ACHN (cell line): ENCODE measurements at regions not wholly inside any gene's neighbourhood (a gene's known extent, or its start where the extent isn't known, plus 50 kb on each side); places are given as distances from the start of the nearest gene placed in this dataset.
"Not testable (repeated sequence)": the region's sequence is repeated elsewhere in the genome, so short reads cannot be mapped to it uniquely, and the experiment has no call there.

Experiments
- DNase-seq: peaks from one replicate; pipeline ENCODE4 v3.0.0-alpha.2; 2015
- in situ Hi-C: cut with HindIII; loops from 2 replicates; pipeline ENCODE4 v1.10.0; 2017; ENCODE audit warnings: low sequenced_read_pairs, low pct_ligation_motif_present, low pct_unique_long_range_greater_than_20kb

DNA sequence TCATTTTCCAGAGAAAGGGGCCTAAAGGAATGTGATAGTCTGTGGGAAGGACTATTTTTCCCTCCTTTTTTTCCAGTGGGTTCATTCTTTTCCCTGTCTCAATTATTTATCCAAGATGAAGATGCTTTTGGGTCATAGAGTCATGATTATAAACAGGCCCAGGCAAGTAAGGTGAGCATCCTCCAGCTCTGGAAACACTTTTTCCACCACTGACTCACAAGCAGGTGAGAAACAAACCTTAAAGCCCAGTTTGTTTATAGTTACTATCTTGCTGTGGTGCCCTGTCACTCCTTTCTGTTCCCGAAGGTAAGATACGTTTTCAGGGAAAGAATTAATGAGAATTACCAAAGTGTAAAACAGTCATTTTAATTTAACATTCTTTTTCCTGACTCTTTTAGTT lies 107.7 kb upstream of the IFNG-AS1 start:
- in situ Hi-C loops, result no loop called here
- no peak for DNase-seq

GRCh38 chr12:67884596-67884995 lies 104.7 kb upstream of the IFNG-AS1 start:
- in situ Hi-C loops, result no loop called here
- no peak for DNase-seq

- no peak for DNase-seq
- in situ Hi-C loops, result no loop called here
These were observed 103.7 kb upstream of the IFNG-AS1 start for GRCh38 chr12:67885375-67886169.

DNA sequence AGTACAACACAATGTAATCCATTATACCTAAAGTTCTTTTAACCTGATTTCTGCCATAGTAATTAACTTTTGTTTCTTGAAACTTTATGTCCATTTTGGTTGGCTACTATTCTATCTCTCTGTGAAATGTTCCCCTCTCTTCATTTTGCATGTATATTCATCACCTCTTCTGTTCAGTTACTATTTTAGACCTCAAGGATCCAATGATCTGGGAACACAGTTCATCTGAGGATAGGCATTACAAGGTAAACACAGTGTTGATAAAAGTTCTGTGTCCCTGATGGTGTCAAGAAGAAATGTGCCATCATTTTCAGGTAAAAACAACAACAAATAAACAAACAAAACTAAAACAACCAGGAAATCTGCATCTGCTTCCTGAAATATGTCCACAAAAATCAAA lies 102.2 kb upstream of the IFNG-AS1 start:
- in situ Hi-C loops, result no loop called here

GRCh38 chr12:67889931-67890330 lies 99.3 kb upstream of the IFNG-AS1 start:
- no peak for DNase-seq
- in situ Hi-C loops, result no loop called here

More for the DNA sequence above, 102.2 kb upstream of the IFNG-AS1 start:
- no peak for DNase-seq

- no peak for DNase-seq
- in situ Hi-C loops, result no loop called here
These were observed 98.5 kb upstream of the IFNG-AS1 start for GRCh38 chr12:67890726-67891258.

DNA sequence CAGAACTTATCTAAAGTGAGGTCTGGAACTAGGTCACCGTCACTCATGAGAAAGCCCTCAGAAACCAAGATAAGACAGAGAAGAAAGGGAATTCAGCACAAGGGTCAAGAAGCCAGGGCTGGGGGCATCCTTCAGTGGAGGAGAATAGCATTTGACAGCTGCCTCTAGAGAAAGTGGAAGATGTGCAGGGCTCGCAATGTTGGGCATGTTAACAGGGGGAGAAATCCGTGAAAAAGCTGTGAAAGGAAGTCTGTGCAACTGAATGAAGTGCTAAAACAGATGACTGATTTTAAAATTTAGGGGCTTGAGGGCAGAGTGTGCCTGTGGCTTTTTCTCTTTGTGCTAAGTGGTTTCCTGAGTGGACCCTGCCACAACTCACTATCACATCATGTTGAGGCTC lies 97.7 kb upstream of the IFNG-AS1 start:
- in situ Hi-C loops, result no loop called here
- no peak for DNase-seq

GRCh38 chr12:67892259-67893021 lies 96.8 kb upstream of the IFNG-AS1 start:
- in situ Hi-C loops, result no loop called here
- DNase-seq, result no peak

DNA sequence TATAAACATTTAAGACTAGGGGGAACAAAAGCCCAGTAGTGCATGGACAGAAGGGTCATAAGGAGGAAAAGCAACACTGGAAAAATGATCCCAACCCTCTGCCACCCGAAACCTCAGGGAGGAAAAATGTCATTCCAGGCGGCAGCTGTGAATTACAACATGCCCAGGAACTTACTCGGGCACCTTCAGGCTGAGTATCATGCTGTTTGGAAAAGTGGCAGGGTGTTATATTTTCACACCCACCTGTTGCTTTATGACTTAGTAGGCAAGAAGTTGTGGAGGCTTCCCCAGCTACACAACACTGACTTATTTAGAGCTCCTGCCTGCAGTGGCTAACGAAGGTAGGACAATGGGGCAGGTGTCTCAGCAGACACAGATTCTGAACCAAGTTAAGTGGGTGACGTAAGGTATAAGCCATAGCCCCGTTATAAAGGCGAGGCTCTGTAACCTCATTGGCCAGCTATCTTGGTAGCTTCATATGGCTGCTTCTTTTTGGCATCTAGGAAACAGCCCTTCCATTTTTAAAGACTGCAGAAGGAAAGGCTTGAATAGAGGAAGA lies 96.1 kb upstream of the IFNG-AS1 start:
- no peak for DNase-seq
- in situ Hi-C loops, result no loop called here

- in situ Hi-C loops, DNase-seq: not testable (repeated sequence)
These were observed 88.8 kb upstream of the IFNG-AS1 start for GRCh38 chr12:67900418-67900817.

- in situ Hi-C loops, result no loop called here
- DNase-seq, result peak; percentile 87
These were observed 80.1 kb upstream of the IFNG-AS1 start for GRCh38 chr12:67909091-67909531.

- peak; percentile 28 for DNase-seq
- in situ Hi-C loops, result no loop called here
These were observed 79.6 kb upstream of the IFNG-AS1 start for GRCh38 chr12:67909681-67910080.

GRCh38 chr12:67910360-67911274 lies 78.6 kb upstream of the IFNG-AS1 start:
- in situ Hi-C loops, result no loop called here
- peak; percentile 93 for DNase-seq

DNA sequence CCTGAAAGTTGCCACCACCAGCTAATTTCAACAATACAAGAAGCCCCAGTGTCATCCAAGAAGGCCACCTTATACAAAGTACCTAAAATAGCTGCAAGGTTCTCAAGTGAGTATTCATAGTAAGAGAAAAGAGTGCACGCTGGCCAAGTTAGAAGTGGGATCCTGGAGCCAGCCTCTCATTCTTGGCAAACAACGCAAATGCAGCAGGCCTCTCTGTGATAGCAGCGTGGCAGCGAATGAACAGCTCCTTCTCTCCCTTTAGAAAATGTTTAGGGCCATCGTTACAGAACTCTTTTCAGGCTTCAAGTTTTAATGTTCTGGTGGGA lies 78.0 kb upstream of the IFNG-AS1 start:
- in situ Hi-C loops, result no loop called here
- DNase-seq, result no peak

DNA sequence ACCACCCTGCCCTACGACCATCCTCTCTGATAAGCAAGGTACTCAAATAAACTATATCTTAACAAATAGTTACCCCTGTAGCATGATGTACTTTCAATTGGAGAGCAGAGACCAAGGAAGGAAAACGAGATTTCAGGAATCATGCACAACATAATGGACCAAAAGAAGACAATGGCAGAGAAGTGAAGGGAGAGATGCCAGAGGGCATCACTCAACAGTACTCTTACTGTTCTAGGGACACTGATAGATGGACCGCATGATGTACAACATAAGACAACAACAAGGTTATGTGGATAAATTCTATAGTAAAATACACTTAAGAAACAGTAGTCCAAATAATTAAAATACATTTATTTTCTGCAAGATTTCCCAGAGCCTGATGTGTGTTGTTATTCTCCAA lies 77.5 kb upstream of the IFNG-AS1 start:
- DNase-seq, result no peak
- in situ Hi-C loops, result no loop called here

DNA sequence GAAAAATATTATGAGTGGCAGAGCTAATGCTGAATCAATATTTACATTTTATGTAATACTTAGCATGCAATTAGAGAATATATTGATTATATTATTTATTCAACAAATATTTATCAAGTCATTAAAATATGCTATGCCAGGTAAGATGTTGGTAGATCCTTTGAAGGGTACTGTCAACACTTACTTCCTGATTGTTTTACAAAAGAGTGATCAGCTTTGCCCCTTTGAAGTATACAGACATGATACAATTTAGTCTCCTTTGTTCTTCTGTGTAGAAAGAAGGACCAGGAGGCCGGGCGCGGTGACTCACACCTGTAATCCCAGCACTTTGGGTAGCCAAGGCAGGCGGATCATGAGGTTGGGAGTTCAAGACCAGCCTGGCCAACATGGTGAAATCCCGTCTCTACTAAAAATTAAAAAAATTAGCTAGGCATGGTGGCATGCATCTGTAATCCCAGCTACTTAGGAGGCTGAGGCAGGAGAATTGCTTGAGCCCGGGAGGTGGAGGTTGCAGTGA lies 73.9 kb upstream of the IFNG-AS1 start:
- no peak for DNase-seq
- in situ Hi-C loops, result no loop called here

GRCh38 chr12:67916266-67916970 lies 72.8 kb upstream of the IFNG-AS1 start:
- no peak for DNase-seq
- in situ Hi-C loops, result no loop called here

- DNase-seq, result no peak
- in situ Hi-C loops, result no loop called here
These were observed 71.4 kb upstream of the IFNG-AS1 start for GRCh38 chr12:67917811-67918210.
